Activated naive CD4-positive, alpha-beta T cell treated with anti-CD3 and anti-CD28 coated beads, Interleukin-2, amount 50 U/mL, for 24 hours (primary cell): ENCODE measurements at regions not wholly inside any gene's neighbourhood (a gene's known extent, or its start where the extent isn't known, plus 50 kb on each side); places are given as distances from the start of the nearest gene placed in this dataset.
"Not testable (repeated sequence)": the region's sequence is repeated elsewhere in the genome, so short reads cannot be mapped to it uniquely, and the experiment has no call there.

Experiments used
- H3K27ac Mint-ChIP-seq: one replicate; pipeline ENCODE4 v1.8.0; 2021; ENCODE audit warnings: mild to moderate bottlenecking, mixed read lengths
- H3K27me3 Mint-ChIP-seq: one replicate; pipeline ENCODE4 v1.8.0; 2021; ENCODE audit warnings: mixed read lengths
- H3K36me3 Mint-ChIP-seq: one replicate; pipeline ENCODE4 v1.8.0; 2021; ENCODE audit warnings: mixed read lengths
- H3K4me1 Mint-ChIP-seq: one replicate; pipeline ENCODE4 v1.8.0; 2021; ENCODE audit warnings: mixed read lengths
- H3K4me3 Mint-ChIP-seq: one replicate; pipeline ENCODE4 v1.8.0; 2021; ENCODE audit warnings: mild to moderate bottlenecking, mixed read lengths
- H3K9me3 Mint-ChIP-seq: one replicate; pipeline ENCODE4 v1.8.0; 2021; ENCODE audit warnings: mixed read lengths

- no peak overlapping the region for H3K4me3 Mint-ChIP-seq
- H3K27me3 Mint-ChIP-seq = no peaks in the 10 kb centered on the region
- H3K36me3 Mint-ChIP-seq = no peaks in the 10 kb centered on the region
- H3K27ac Mint-ChIP-seq = no peak overlapping the region
- peaks cover 9% of the 10 kb centered on the region for H3K4me1 Mint-ChIP-seq
- no peaks in the 10 kb centered on the region for H3K9me3 Mint-ChIP-seq
Observed at GRCh38 chr21:31530364-31530763, 129.1 kb upstream of the SOD1 start.

GRCh38 chr21:31529406-31529805 is 130.1 kb upstream of the SOD1 start:
- H3K27me3 Mint-ChIP-seq = no peaks in the 10 kb centered on the region
- no peak overlapping the region for H3K4me3 Mint-ChIP-seq
- H3K4me1 Mint-ChIP-seq = peaks cover 9% of the 10 kb centered on the region
- no peaks in the 10 kb centered on the region for H3K36me3 Mint-ChIP-seq
- no peak overlapping the region for H3K27ac Mint-ChIP-seq
- no peaks in the 10 kb centered on the region for H3K9me3 Mint-ChIP-seq

- Mint-ChIP-seq H3K9me3 (no peaks in the 10 kb centered on the region), H3K27me3 (no peaks in the 10 kb centered on the region), H3K27ac (peak overlapping the region; percentile 15), H3K4me1 (peaks cover 9% of the 10 kb centered on the region), H3K4me3 (no peak overlapping the region), H3K36me3 (no peaks in the 10 kb centered on the region)
Observed at GRCh38 chr21:31526040-31526439, 133.5 kb upstream of the SOD1 start.

GRCh38 chr21:31524140-31524539 is 135.4 kb upstream of the SOD1 start:
- Mint-ChIP-seq H3K4me1 (peaks cover 5% of the 10 kb centered on the region), H3K27me3 (no peaks in the 10 kb centered on the region), H3K27ac (no peak overlapping the region), H3K9me3 (no peaks in the 10 kb centered on the region), H3K4me3 (no peak overlapping the region), H3K36me3 (no peaks in the 10 kb centered on the region)

GRCh38 chr21:31521515-31521914 is 138.0 kb upstream of the SOD1 start:
- Mint-ChIP-seq H3K27me3 (no peaks in the 10 kb centered on the region), H3K36me3 (no peaks in the 10 kb centered on the region), H3K4me3 (no peak overlapping the region), H3K9me3 (no peaks in the 10 kb centered on the region), H3K4me1 (peaks cover 3% of the 10 kb centered on the region), H3K27ac (no peak overlapping the region)

GRCh38 chr21:31520561-31521098 is 138.9 kb upstream of the SOD1 start:
- H3K9me3 Mint-ChIP-seq = no peaks in the 10 kb centered on the region
- no peak overlapping the region for H3K27ac Mint-ChIP-seq
- peaks cover 3% of the 10 kb centered on the region for H3K4me1 Mint-ChIP-seq
- H3K4me3 Mint-ChIP-seq = no peak overlapping the region
- no peaks in the 10 kb centered on the region for H3K27me3 Mint-ChIP-seq
- no peaks in the 10 kb centered on the region for H3K36me3 Mint-ChIP-seq

- Mint-ChIP-seq H3K36me3 (no peaks in the 10 kb centered on the region), H3K27me3 (no peaks in the 10 kb centered on the region), H3K9me3 (no peaks in the 10 kb centered on the region), H3K4me3 (no peak overlapping the region), H3K4me1 (peaks cover 3% of the 10 kb centered on the region), H3K27ac (no peak overlapping the region)
Observed at GRCh38 chr21:31518580-31518979, 140.9 kb upstream of the SOD1 start.

- Mint-ChIP-seq H3K4me3 (no peak overlapping the region), H3K4me1 (peaks cover 3% of the 10 kb centered on the region), H3K36me3 (no peaks in the 10 kb centered on the region), H3K9me3 (no peaks in the 10 kb centered on the region), H3K27me3 (no peaks in the 10 kb centered on the region), H3K27ac (no peak overlapping the region)
Observed at GRCh38 chr21:31517664-31518414, 141.7 kb upstream of the SOD1 start.

GRCh38 chr21:31515253-31515652 is 144.2 kb upstream of the SOD1 start:
- Mint-ChIP-seq H3K27ac (no peak overlapping the region), H3K36me3 (no peaks in the 10 kb centered on the region), H3K9me3 (no peaks in the 10 kb centered on the region), H3K27me3 (no peaks in the 10 kb centered on the region), H3K4me3 (no peak overlapping the region), H3K4me1 (peaks cover 4% of the 10 kb centered on the region)

DNA sequence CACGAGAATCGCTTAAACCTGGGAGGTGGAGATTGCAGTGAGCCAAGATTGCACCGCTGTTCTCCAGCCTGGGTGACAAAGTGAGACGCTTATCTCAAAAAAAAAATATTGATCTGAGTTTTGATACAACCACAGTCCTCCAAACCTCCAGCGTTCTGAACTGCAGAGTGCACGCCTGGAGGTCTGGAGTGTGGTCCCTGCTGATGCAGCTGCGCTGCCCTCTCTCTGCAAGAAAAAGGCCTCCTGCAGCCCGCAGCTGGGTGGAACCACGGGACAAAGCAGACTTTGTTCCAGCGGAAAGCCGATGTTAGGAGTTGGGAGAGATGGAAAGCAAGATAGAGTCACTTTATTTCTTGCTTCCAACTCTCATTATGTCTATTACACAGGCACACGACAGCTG is 144.9 kb upstream of the SOD1 start:
- Mint-ChIP-seq H3K4me1 (peaks cover 10% of the 10 kb centered on the region), H3K4me3 (no peak overlapping the region), H3K36me3 (no peaks in the 10 kb centered on the region), H3K27me3 (no peaks in the 10 kb centered on the region), H3K27ac (no peak overlapping the region), H3K9me3 (no peaks in the 10 kb centered on the region)

GRCh38 chr21:31513541-31513940 is 146.0 kb upstream of the SOD1 start:
- H3K9me3 Mint-ChIP-seq, H3K27me3 Mint-ChIP-seq, H3K36me3 Mint-ChIP-seq, H3K27ac Mint-ChIP-seq, H3K4me3 Mint-ChIP-seq: not testable (repeated sequence)
- H3K4me1 Mint-ChIP-seq = peaks cover 21% of the 10 kb centered on the region

DNA sequence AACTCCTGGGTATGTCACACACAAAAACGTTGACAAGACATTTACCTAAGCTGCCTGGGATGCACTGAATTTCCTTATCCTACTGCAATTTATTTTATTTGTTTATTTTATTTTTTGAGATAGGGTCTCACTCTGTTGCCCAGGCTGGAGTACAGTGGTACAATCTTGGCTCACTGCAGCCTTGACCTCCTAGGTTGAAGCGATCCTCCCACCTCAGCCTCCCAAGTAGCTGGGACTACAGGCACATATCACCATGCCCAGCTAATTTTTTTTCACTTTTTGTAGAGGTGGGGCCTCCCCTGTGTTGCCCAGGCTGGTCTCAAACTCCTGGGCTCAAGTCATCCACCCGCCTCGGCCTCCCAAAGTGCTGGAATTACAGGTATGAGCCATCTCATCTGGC is 147.5 kb upstream of the SOD1 start:
- H3K36me3 Mint-ChIP-seq, H3K9me3 Mint-ChIP-seq, H3K27ac Mint-ChIP-seq, H3K4me3 Mint-ChIP-seq, H3K27me3 Mint-ChIP-seq: not testable (repeated sequence)
- H3K4me1 Mint-ChIP-seq = peaks cover 23% of the 10 kb centered on the region

- H3K27me3 Mint-ChIP-seq = no peaks in the 10 kb centered on the region
- H3K4me1 Mint-ChIP-seq = peaks cover 31% of the 10 kb centered on the region
- no peak overlapping the region for H3K4me3 Mint-ChIP-seq
- no peak overlapping the region for H3K27ac Mint-ChIP-seq
- H3K36me3 Mint-ChIP-seq = no peaks in the 10 kb centered on the region
- H3K9me3 Mint-ChIP-seq = no peaks in the 10 kb centered on the region
Observed at GRCh38 chr21:31511258-31511657, 148.2 kb upstream of the SOD1 start.

GRCh38 chr21:31509194-31510017 is 150.1 kb upstream of the SOD1 start:
- peaks cover 41% of the 10 kb centered on the region for H3K4me1 Mint-ChIP-seq
- no peaks in the 10 kb centered on the region for H3K27me3 Mint-ChIP-seq
- H3K27ac Mint-ChIP-seq = peak overlapping the region; percentile 59
- peak overlapping the region; percentile 45 for H3K4me3 Mint-ChIP-seq
- H3K9me3 Mint-ChIP-seq = no peaks in the 10 kb centered on the region
- H3K36me3 Mint-ChIP-seq = no peaks in the 10 kb centered on the region

DNA sequence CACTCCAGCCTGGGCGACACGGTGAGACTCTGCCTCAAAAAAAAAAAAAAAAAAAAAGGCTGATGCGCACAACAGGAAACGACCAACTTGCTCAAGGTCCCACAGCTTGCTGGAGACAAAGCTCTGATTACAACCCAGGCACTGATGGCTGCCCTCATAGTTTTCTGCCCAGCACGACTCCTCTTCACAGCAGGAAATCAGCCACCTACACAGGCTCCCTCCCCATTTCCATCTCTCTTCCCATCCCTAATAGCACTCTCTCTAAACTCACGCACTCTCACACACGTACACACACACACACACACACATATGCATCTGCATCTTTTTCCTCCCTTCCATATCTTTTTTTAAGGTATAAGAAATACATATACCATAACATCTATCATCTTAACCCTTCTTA is 153.5 kb upstream of the SOD1 start:
- peaks cover 41% of the 10 kb centered on the region for H3K4me1 Mint-ChIP-seq
- H3K27ac Mint-ChIP-seq = no peak overlapping the region
- no peaks in the 10 kb centered on the region for H3K36me3 Mint-ChIP-seq
- H3K4me3 Mint-ChIP-seq = no peak overlapping the region
- H3K9me3 Mint-ChIP-seq = no peaks in the 10 kb centered on the region
- no peaks in the 10 kb centered on the region for H3K27me3 Mint-ChIP-seq

DNA sequence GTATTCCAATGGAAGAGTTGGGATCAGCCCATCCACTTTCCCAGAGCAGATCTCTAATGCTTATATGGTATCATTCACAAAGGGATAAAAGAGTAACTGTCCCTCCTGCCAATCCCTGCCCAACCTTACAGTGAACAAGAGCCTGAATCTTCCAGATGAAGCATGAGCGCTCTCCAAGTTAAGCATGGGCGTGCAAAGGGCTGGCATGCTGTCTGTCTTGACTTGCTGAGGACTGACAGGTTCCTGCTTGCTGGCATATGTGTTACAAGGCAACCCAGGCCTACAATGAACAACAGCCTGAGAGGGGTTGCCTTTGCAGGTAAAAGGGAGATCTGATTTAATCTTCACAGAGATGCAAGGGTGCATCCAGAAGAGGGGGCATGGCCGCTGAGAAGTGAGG is 155.6 kb upstream of the SOD1 start:
- Mint-ChIP-seq H3K9me3 (no peaks in the 10 kb centered on the region), H3K4me3 (no peak overlapping the region), H3K27ac (no peak overlapping the region), H3K36me3 (no peaks in the 10 kb centered on the region), H3K4me1 (peaks cover 27% of the 10 kb centered on the region), H3K27me3 (no peaks in the 10 kb centered on the region)
